Gastrocnemius medialis (tissue), 4 donors: ENCODE measurements at regions not wholly inside any gene's neighbourhood (a gene's known extent, or its start where the extent isn't known, plus 50 kb on each side); places are given as distances from the start of the nearest gene placed in this dataset.

Source experiments
- CTCF ChIP-seq, 5 experiments: fragments of 450-650 bp in 3 of 5; fragments of 200-600 bp in 2 of 5; sonication (generic) in 2 of 5; IDR thresholded peaks in 4 of 5; conservative IDR thresholded peaks in 1 of 5; 1 replicate in 4 of 5; 2 replicates in 1 of 5; pipeline ENCODE4 v1.5.1; 2016 to 2019; ENCODE audit warnings: antibody characterized with exemption in 5 of 5, mild to moderate bottlenecking in 3 of 5, moderate library complexity in 3 of 5
- POLR2A ChIP-seq, 2 donors: fragments of 450-650 bp; IDR thresholded peaks; one replicate each; pipeline ENCODE4 v1.6.1; 2017; ENCODE audit warnings: antibody characterized with exemption in 2 of 2, mild to moderate bottlenecking in 2 of 2, moderate library complexity in 2 of 2

GRCh38 chr12:87119713-87120112, 863.5 kb upstream of the MGAT4C start:
- TF ChIP-seq CTCF (IDR thresholded peaks at IDR 0.05 in 4 of 5, conservative IDR thresholded peaks at IDR 0.05 in 1 of 5) (no peak), POLR2A (IDR thresholded peaks at IDR 0.05) (no peak)
